ENCODE measurements at regions not wholly inside any gene's neighbourhood (a gene's known extent, or its start where the extent isn't known, plus 50 kb on each side); places are given as distances from the start of the nearest gene placed in this dataset.

DNA sequence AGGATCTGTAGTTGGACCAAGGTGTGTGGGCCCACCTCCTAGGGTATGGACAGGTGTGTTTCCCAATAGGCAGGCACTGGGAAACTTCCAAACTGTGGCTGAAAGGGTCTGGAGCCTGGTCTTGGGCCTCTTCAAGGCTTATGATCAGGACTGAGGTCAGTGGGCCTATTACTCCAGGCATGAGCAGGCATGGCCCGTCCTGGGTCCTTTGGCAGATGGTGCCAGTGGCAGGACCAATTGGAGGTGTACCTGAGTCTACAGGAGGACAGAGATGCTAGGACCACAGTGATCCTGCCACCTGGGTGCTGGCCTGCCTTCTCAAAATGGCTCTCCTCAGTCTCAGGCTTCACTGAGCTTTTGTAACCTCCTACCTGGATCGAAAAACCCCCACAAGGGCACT lies 95.4 kb downstream of the RAB18 start:
- TF ChIP-seq, protein P1, sequence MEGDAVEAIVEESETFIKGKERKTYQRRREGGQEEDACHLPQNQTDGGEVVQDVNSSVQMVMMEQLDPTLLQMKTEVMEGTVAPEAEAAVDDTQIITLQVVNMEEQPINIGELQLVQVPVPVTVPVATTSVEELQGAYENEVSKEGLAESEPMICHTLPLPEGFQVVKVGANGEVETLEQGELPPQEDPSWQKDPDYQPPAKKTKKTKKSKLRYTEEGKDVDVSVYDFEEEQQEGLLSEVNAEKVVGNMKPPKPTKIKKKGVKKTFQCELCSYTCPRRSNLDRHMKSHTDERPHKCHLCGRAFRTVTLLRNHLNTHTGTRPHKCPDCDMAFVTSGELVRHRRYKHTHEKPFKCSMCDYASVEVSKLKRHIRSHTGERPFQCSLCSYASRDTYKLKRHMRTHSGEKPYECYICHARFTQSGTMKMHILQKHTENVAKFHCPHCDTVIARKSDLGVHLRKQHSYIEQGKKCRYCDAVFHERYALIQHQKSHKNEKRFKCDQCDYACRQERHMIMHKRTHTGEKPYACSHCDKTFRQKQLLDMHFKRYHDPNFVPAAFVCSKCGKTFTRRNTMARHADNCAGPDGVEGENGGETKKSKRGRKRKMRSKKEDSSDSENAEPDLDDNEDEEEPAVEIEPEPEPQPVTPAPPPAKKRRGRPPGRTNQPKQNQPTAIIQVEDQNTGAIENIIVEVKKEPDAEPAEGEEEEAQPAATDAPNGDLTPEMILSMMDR (IDR thresholded peaks at IDR 0.05; ENCODE audit: insufficient read depth, low read length), result no peak
- no peak overlapping the region for H3K4me3 ChIP-seq (ENCODE audit: low read depth, low read length)

DNA sequence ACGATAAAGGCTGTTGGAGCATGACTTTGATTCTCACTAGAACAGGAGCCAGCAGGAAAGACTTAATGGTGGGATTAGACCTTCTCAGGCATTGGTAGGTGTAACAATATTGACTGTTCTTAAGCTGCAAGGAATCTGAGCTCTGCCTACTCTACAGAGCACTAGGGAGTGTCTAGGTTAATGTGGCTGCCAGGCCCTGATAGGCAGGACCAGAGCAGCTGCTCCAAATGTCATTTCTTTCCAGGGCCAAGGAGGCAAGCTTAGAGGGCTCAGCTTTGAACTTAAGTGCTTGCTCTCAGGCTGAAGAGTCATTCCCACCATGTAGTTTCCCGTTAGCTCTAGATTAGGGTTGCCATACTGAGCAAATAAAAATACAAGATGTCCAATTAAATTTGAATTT lies 96.8 kb downstream of the RAB18 start:
- TF ChIP-seq, protein P1 (IDR thresholded peaks at IDR 0.05; ENCODE audit: insufficient read depth, low read length), result no peak
- no peak overlapping the region for H3K4me3 ChIP-seq (ENCODE audit: low read depth, low read length)
- DNase-seq (ENCODE audit: low read depth), result no peak

More for the DNA sequence above, 95.4 kb downstream of the RAB18 start:
- no peak for DNase-seq (ENCODE audit: low read depth)

DNA sequence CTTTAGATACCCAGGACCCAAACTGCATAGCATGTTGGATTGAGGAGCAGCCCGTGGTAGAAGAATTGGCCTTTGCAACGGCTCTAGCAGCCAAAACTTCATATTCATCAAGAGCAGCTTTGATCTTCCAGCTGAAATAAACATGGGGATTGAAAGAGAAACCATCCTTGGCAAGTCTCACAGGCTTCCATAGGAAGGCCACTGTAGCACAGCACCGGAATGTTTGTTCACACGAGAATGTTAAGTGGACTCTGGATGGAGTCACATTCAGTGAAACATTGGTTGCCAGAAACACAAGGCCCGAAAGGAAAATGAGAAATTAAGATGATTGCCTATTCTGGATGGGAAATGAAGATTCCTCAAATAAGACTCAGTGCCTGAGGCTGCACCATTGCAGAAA lies 97.4 kb downstream of the RAB18 start:
- no peak for DNase-seq (ENCODE audit: low read depth)
- TF ChIP-seq, protein P1 (IDR thresholded peaks at IDR 0.05; ENCODE audit: insufficient read depth, low read length), result no peak

DNA sequence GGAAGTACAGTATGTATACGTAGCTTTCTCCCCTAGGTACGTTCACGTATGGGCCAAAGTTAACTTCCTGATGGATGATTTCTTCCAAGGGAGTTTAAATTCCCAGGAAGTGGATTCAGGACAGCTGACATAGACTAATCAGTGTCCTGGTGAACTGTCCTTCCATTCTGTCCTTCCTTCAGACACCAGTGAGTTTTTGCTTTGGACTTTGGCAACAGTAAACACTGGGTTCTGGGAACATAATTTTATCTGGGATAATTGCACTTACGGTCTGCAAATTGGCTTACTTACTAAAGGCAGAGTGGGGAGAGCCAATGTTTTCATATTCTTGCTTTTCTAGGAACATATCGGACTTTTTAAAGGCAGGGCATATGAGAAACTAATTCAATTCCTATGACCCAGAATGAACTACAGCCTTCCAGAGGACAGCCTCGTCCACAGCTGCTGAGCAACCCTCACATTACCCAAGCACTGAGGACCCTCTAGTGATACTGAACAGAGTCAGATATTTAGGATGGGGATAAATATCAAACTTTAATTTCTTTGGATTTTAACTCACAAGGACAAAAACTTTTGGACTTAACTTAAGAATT lies 97.9 kb downstream of the RAB18 start:
- TF ChIP-seq, protein P1 (IDR thresholded peaks at IDR 0.05; ENCODE audit: insufficient read depth, low read length), result no peak
- DNase-seq (ENCODE audit: low read depth), result no peak
- no peak overlapping the region for H3K4me3 ChIP-seq (ENCODE audit: low read depth, low read length)

More for the DNA sequence above, 97.4 kb downstream of the RAB18 start:
- H3K4me3 ChIP-seq (ENCODE audit: low read depth, low read length), result no peak overlapping the region

DNA sequence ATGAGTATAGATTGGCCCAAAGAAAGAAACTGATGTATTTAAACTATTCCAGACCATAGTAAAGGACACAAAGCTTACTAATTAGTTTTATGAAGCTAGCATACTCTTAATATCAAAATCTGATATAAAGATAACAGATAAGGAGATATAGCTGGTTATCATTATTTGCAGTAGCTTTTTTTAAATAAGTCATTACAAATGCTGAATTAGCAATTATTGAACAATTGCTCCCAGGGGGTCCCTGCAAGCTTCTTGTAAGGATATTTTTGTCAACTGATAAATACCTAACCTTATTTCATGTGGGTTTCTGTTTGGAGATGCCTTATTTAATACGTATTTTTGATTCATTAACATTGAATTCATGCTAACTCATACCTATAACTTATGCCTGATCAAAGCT lies 99.0 kb downstream of the RAB18 start:
- TF ChIP-seq, protein P1 (IDR thresholded peaks at IDR 0.05; ENCODE audit: insufficient read depth, low read length), result no peak
- H3K4me3 ChIP-seq (ENCODE audit: low read depth, low read length), result no peak overlapping the region

DNA sequence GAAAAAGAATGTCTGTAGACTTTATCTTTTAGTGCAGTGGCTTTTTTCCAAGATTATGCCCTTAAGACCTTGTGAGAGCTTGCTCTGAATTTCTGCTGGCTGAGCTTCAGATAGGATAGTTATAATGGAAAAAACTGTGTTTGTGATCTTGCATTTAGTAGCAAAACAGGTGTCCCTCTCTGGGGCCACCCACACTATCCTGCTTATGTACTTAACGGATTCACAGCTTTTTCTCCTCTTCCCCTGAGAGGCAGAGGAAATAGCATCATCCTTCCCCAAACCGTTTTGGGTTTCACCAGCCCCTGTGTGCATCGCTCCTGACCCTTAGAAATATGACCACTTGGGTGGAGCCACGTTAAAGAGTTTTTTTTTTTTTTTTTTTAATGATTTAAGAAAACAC lies 101.2 kb downstream of the RAB18 start:
- TF ChIP-seq, protein P1 (IDR thresholded peaks at IDR 0.05; ENCODE audit: insufficient read depth, low read length), result no peak

More for the DNA sequence above, 99.0 kb downstream of the RAB18 start:
- no peak for DNase-seq (ENCODE audit: low read depth)

DNA sequence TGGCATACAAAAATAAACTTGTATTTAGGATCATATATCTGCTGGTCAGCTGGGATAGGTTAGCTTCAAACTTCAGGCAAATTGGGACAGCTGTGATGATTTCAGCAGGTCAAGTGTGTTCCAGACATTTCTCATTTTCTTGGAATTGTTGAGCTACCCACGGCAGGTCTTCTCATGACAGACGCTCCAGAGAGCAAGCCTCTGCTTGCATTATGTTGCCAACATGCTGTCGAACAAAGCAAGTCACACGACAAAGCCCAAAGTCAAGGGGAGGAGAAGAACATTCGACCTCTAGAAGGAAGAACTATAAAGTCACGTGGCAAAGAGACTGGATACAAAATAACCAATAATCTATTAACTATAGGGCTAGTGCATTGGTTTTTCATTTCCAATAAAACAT lies 103.5 kb downstream of the RAB18 start:
- no peak overlapping the region for H3K4me3 ChIP-seq (ENCODE audit: low read depth, low read length)
- TF ChIP-seq, protein P1 (IDR thresholded peaks at IDR 0.05; ENCODE audit: insufficient read depth, low read length), result no peak
- no peak for DNase-seq (ENCODE audit: low read depth)

More for the DNA sequence above, 101.2 kb downstream of the RAB18 start:
- H3K4me3 ChIP-seq (ENCODE audit: low read depth, low read length), result no peak overlapping the region
- DNase-seq (ENCODE audit: low read depth), result no peak

All from fibroblast of the aortic adventitia (primary cell).